ENCODE measurements at regions not wholly inside any gene's neighbourhood (a gene's known extent, or its start where the extent isn't known, plus 50 kb on each side); places are given as distances from the start of the nearest gene placed in this dataset.
"Not testable (repeated sequence)": the region's sequence is repeated elsewhere in the genome, so short reads cannot be mapped to it uniquely, and the experiment has no call there.

- DNase-seq: not testable (repeated sequence)
These were observed 858.8 kb downstream of the TUBA3C start for GRCh38 chr13:18322821-18323220.

GRCh38 chr13:18319653-18320052, 862.0 kb downstream of the TUBA3C start:
- not testable (repeated sequence) for DNase-seq

GRCh38 chr13:18303240-18303813, 878.3 kb downstream of the TUBA3C start:
- not testable (repeated sequence) for DNase-seq

- DNase-seq: not testable (repeated sequence)
These were observed 880.7 kb downstream of the TUBA3C start for GRCh38 chr13:18300968-18301367.

GRCh38 chr13:18297359-18297758, 884.3 kb downstream of the TUBA3C start:
- DNase-seq: not testable (repeated sequence)

GRCh38 chr13:18296617-18297016, 885.0 kb downstream of the TUBA3C start:
- not testable (repeated sequence) for DNase-seq

GRCh38 chr13:18294311-18294710, 887.3 kb downstream of the TUBA3C start:
- DNase-seq: not testable (repeated sequence)

- not testable (repeated sequence) for DNase-seq
These were observed 894.8 kb downstream of the TUBA3C start for GRCh38 chr13:18286848-18287247.

GRCh38 chr13:18285663-18286062, 896.0 kb downstream of the TUBA3C start:
- not testable (repeated sequence) for DNase-seq

GRCh38 chr13:18284040-18284439, 897.6 kb downstream of the TUBA3C start:
- DNase-seq: not testable (repeated sequence)

GRCh38 chr13:18281829-18282597, 899.6 kb downstream of the TUBA3C start:
- not testable (repeated sequence) for DNase-seq

- not testable (repeated sequence) for DNase-seq
These were observed 900.5 kb downstream of the TUBA3C start for GRCh38 chr13:18280904-18281828.

- DNase-seq: not testable (repeated sequence)
These were observed 901.7 kb downstream of the TUBA3C start for GRCh38 chr13:18279971-18280370.

- not testable (repeated sequence) for DNase-seq
These were observed 904.3 kb downstream of the TUBA3C start for GRCh38 chr13:18277372-18277771.

GRCh38 chr13:18276280-18276679, 905.3 kb downstream of the TUBA3C start:
- not testable (repeated sequence) for DNase-seq

- DNase-seq: not testable (repeated sequence)
These were observed 907.7 kb downstream of the TUBA3C start for GRCh38 chr13:18273785-18274514.

GRCh38 chr13:18258801-18259419, 922.7 kb downstream of the TUBA3C start:
- DNase-seq: not testable (repeated sequence)

- DNase-seq: not testable (repeated sequence)
These were observed 923.9 kb downstream of the TUBA3C start for GRCh38 chr13:18257686-18258085.

- DNase-seq: not testable (repeated sequence)
These were observed 928.8 kb downstream of the TUBA3C start for GRCh38 chr13:18252848-18253247.

GRCh38 chr13:18248533-18249240, 932.9 kb downstream of the TUBA3C start:
- DNase-seq: not testable (repeated sequence)

- DNase-seq: not testable (repeated sequence)
These were observed 941.5 kb downstream of the TUBA3C start for GRCh38 chr13:18240086-18240485.

All from activated CD4-positive, alpha-beta T cell treated with anti-CD3 and anti-CD28 coated beads, Interleukin-2, amount 50 U/mL, for 16 hours (primary cell).